ENCODE measurements at regions not wholly inside any gene's neighbourhood (a gene's known extent, or its start where the extent isn't known, plus 50 kb on each side); places are given as distances from the start of the nearest gene placed in this dataset.

DNA sequence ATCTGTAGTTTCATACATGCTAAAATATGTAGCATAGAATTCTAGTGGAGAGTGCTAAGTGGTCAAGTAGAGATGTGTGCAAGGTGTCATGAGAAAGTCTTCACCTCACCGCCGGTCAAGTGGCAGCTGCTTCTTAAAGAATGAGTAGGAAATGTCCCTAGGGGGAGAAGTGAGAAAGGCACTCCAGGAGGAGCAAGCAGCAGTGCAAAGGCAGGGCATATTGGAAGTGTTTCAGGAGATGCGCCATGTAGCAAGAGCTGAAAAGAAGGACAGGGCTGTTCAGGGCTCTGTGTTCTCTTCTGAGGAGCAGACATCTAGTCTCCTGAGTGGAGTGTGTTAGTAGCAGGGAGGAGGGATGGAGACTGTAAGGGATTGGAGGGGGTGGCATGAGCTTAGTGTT, 312.4 kb upstream of the SEMA6D start:
- no peak for TF ChIP-seq TAF1 (IDR thresholded peaks at IDR 0.05; ENCODE audit: borderline replicate concordance, low read depth, low read length)
- TF ChIP-seq POLR2AphosphoS5 (IDR thresholded peaks at IDR 0.05; ENCODE audit: low read depth, low read length), result no peak
- no peak for TF ChIP-seq POLR2A (IDR thresholded peaks at IDR 0.05; ENCODE audit: low read depth, low read length)

All from GM12892 (cell line).